H1 (cell line): ENCODE measurements at regions not wholly inside any gene's neighbourhood (a gene's known extent, or its start where the extent isn't known, plus 50 kb on each side); places are given as distances from the start of the nearest gene placed in this dataset.

Experiments
- CTCF ChIA-PET: fragments of 300-600 bp; sonication (Branson Sonifier 250); formaldehyde crosslinking; loops from one replicate; lab custom pipeline; 2021; ENCODE audit not compliant: partially characterized antibody; lab: Charles Lee
- POLR2A ChIA-PET: fragments of 300-600 bp; sonication (Branson Sonifier 250); formaldehyde crosslinking; loops from one replicate; lab custom pipeline; 2021; ENCODE audit warnings: inconsistent platforms; ENCODE audit not compliant: partially characterized antibody; lab: Charles Lee
- DNase-seq, 2 experiments: peaks; one replicate each; pipeline versions ENCODE4 v3.0.0 to v3.0.0-alpha.2; 2010 to 2022; ENCODE audit warnings: low spot score in 2 of 2, low read depth in 1 of 2, mixed read lengths in 1 of 2
- FAIRE-seq: peaks from 2 replicates; lab custom pipeline; 2011; peaks lifted over from hg19 to GRCh38; lab: Jason Lieb, UNC
- H2AFZ ChIP-seq: 2 replicates; pipeline ENCODE4 v1.8.1; 2012; ENCODE audit warnings: low read length, inconsistent platforms
- H2AK5ac ChIP-seq: 2 replicates; pipeline ENCODE4 v1.6.1; 2013; ENCODE audit warnings: low read depth, low read length
- H2BK120ac ChIP-seq: replicated peaks from 2 replicates; pipeline ENCODE3; 2013; ENCODE audit warnings: low read depth, low read length, inconsistent platforms
- H2BK12ac ChIP-seq: 2 replicates; pipeline ENCODE4 v1.6.1; 2013; ENCODE audit warnings: low read depth, low read length
- H2BK15ac ChIP-seq: 2 replicates; pipeline ENCODE4 v1.6.1; 2013; ENCODE audit warnings: low read length
- H2BK20ac ChIP-seq: 2 replicates; pipeline ENCODE4 v1.6.1; 2013; ENCODE audit warnings: low read length
- H2BK5ac ChIP-seq: 2 replicates; pipeline ENCODE4 v1.6.1; 2013; ENCODE audit warnings: low read depth, low read length
- H3K14ac ChIP-seq: 2 replicates; pipeline ENCODE4 v1.6.1; 2013; ENCODE audit warnings: inconsistent platforms; ENCODE audit not compliant: insufficient read length
- H3K18ac ChIP-seq: 2 replicates; pipeline ENCODE4 v1.6.1; 2013; ENCODE audit warnings: low read length; ENCODE audit errors: extremely low read depth
- H3K23ac ChIP-seq: 2 replicates; pipeline ENCODE4 v1.6.1; 2013; ENCODE audit warnings: inconsistent platforms; ENCODE audit not compliant: insufficient read length
- H3K23me2 ChIP-seq: 2 replicates; pipeline ENCODE4 v1.6.1; 2013; ENCODE audit warnings: low read depth, low read length
- H3K27ac ChIP-seq: 2 replicates; pipeline ENCODE4 v1.6.1; 2011; ENCODE audit warnings: low read depth, low read length, inconsistent platforms
- H3K27me3 ChIP-seq, 4 experiments: replicated peaks in 1 of 4; 1 replicate in 1 of 4; 2 replicates in 3 of 4; pipeline versions ENCODE4 v1.6.1 to v1.8.1; 2011 to 2013; ENCODE audit warnings: low read length in 3 of 4, mild to moderate bottlenecking in 3 of 4, inconsistent platforms in 2 of 4, mixed read lengths in 2 of 4, moderate library complexity in 1 of 4; ENCODE audit not compliant: control insufficient read depth in 3 of 4, insufficient read depth in 3 of 4; ENCODE audit errors: extremely low read depth in 1 of 4
- H3K36me3 ChIP-seq, 4 experiments: 2 replicates each; pipeline versions ENCODE4 v1.6.1 to v1.8.1; 2011 to 2013; ENCODE audit warnings: mild to moderate bottlenecking in 4 of 4, low read length in 3 of 4, moderate library complexity in 2 of 4, control low read depth in 1 of 4, inconsistent platforms in 1 of 4; ENCODE audit not compliant: insufficient read depth in 4 of 4, control insufficient read depth in 2 of 4
- H3K4ac ChIP-seq: replicated peaks from 2 replicates; pipeline ENCODE3; 2013; ENCODE audit warnings: low read length, low read depth, mixed read lengths, inconsistent platforms; ENCODE audit not compliant: insufficient read length
- H3K4me1 ChIP-seq, 4 experiments: replicated peaks in 1 of 4; 1 replicate in 1 of 4; 2 replicates in 3 of 4; pipeline versions ENCODE4 v1.6.1 to v1.8.1; 2011 to 2013; ENCODE audit warnings: low read length in 3 of 4, inconsistent platforms in 2 of 4, mixed read lengths in 1 of 4; ENCODE audit not compliant: insufficient read depth in 4 of 4, control insufficient read depth in 3 of 4
- H3K4me2 ChIP-seq, 2 experiments: 2 replicates each; pipeline versions ENCODE4 v1.6.1 to v1.8.1; 2011 to 2013; ENCODE audit warnings: low read depth in 2 of 2, low read length in 2 of 2, control low read depth in 1 of 2, inconsistent platforms in 1 of 2, mild to moderate bottlenecking in 1 of 2; ENCODE audit not compliant: insufficient read depth in 1 of 2
- H3K4me3 ChIP-seq, 4 experiments: fragments of 200-600, 300-600 bp in 1 of 4; sonication (generic), shearing (Covaris generic), sonication (Bioruptor Twin) in 1 of 4; 2 replicates each; pipeline versions ENCODE4 v1.5.1 to v1.8.1; 2011 to 2016; ENCODE audit warnings: low read length in 4 of 4, low read depth in 3 of 4, control low read depth in 2 of 4, inconsistent platforms in 2 of 4, mild to moderate bottlenecking in 2 of 4, mixed read lengths in 1 of 4, moderate library complexity in 1 of 4; ENCODE audit not compliant: insufficient read depth in 2 of 4; ENCODE audit errors: extremely low read depth in 1 of 4
- H3K56ac ChIP-seq: replicated peaks from 2 replicates; pipeline ENCODE3; 2013; ENCODE audit warnings: low read depth, mild to moderate bottlenecking, mixed read lengths, low read length, inconsistent platforms; ENCODE audit not compliant: insufficient read length
- H3K79me1 ChIP-seq: 2 replicates; pipeline ENCODE4 v1.6.1; 2013; ENCODE audit warnings: low read depth, low read length, control low read depth
- H3K79me2 ChIP-seq, 2 experiments: 2 replicates each; pipeline versions ENCODE4 v1.6.1 to v1.8.1; 2012 to 2013; ENCODE audit warnings: low read length in 2 of 2, mild to moderate bottlenecking in 2 of 2, inconsistent platforms in 1 of 2; ENCODE audit not compliant: insufficient read depth in 2 of 2, control insufficient read depth in 1 of 2
- H3K9ac ChIP-seq, 4 experiments: replicated peaks in 1 of 4; 1 replicate in 1 of 4; 2 replicates in 3 of 4; pipeline versions ENCODE4 v1.6.1 to v1.8.1; 2011 to 2013; ENCODE audit warnings: low read depth in 3 of 4, low read length in 3 of 4, control low read depth in 2 of 4, mild to moderate bottlenecking in 2 of 4, moderate library complexity in 2 of 4, inconsistent platforms in 1 of 4; ENCODE audit errors: extremely low read depth in 1 of 4
- H3K9me3 ChIP-seq, 2 experiments: 2 replicates each; pipeline versions ENCODE4 v1.6.1 to v1.8.1; 2012 to 2013; ENCODE audit warnings: mild to moderate bottlenecking in 2 of 2, moderate library complexity in 2 of 2, control low read depth in 1 of 2, inconsistent platforms in 1 of 2, low read depth in 1 of 2, low read length in 1 of 2, mixed read lengths in 1 of 2; ENCODE audit not compliant: insufficient read depth in 2 of 2
- H4K20me1 ChIP-seq, 2 experiments: replicated peaks in 1 of 2; 2 replicates each; pipeline versions ENCODE3 to v1.8.1; 2011 to 2013; ENCODE audit warnings: inconsistent platforms in 2 of 2, low read length in 2 of 2, mild to moderate bottlenecking in 1 of 2; ENCODE audit not compliant: insufficient read depth in 2 of 2, control insufficient read depth in 1 of 2
- H4K5ac ChIP-seq: 2 replicates; pipeline ENCODE4 v1.6.1; 2013; ENCODE audit warnings: low read length, low read depth, mixed read lengths, inconsistent platforms; ENCODE audit not compliant: insufficient read length
- H4K8ac ChIP-seq: 2 replicates; pipeline ENCODE4 v1.8.0; 2013; ENCODE audit warnings: mild to moderate bottlenecking, moderate library complexity, low read length, inconsistent platforms; ENCODE audit not compliant: insufficient read depth; ENCODE audit errors: extremely low read depth
- H4K91ac ChIP-seq: replicated peaks from 2 replicates; pipeline ENCODE3; 2013; ENCODE audit warnings: low read length, mixed read lengths, inconsistent platforms; ENCODE audit not compliant: insufficient read length
- RAD21 ChIP-seq, 2 experiments: IDR thresholded peaks in 1 of 2; conservative IDR thresholded peaks in 1 of 2; 2 replicates each; pipeline ENCODE4 v1.6.1; 2011; ENCODE audit warnings: low read depth in 2 of 2, low read length in 2 of 2, improper control_type of control experiment in 1 of 2, inconsistent platforms in 1 of 2, mild to moderate bottlenecking in 1 of 2, moderate library complexity in 1 of 2
- RFX5 ChIP-seq: IDR thresholded peaks from 2 replicates; pipeline ENCODE4 v1.6.1; 2011; ENCODE audit warnings: low read depth, low read length, improper control_type of control experiment, borderline replicate concordance
- WGBS, 2 experiments: shearing (Covaris generic) in 1 of 2; methylation state at CpG; one replicate each; pipeline versions ENCODE4 v1.1.6 to v1.1.7; 2013 to 2015; ENCODE audit warnings: low lambda C conversion rate in 2 of 2, mixed read lengths in 2 of 2, inconsistent platforms in 1 of 2, low coverage in 1 of 2, missing lambda C conversion rate in 1 of 2; ENCODE audit not compliant: insufficient replicate concordance in 2 of 2, insufficient coverage in 1 of 2, insufficient read length in 1 of 2; ENCODE audit errors: extremely low coverage in 1 of 2, missing lambda C conversion rate in 1 of 2; 5-methylcytosine and 5-hydroxymethylcytosine counted together

DNA sequence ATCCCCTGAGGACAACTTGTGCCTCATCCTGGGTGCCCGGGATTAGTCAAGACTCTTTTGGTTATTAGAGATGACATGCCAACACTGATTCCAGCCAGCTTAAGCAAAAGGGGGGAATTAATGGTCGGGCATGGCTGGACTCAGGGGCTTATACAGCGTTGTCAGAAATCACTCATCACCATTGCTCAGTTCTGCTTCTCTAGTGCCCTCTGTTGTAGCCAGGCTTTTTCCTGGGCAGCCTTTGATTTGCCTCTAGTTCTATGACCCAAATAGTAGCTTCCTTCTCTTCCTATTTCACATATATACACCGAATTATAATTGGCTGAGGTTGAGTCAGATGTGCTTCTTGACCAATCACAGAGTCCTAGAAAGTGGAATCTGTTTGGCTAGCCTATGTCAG is 192.0 kb upstream of the HABP2 start:
- Histone ChIP-seq H3K79me2 (no peaks in the 10 kb centered on the region), H3K27ac (no peak overlapping the region), H3K27me3 (no peaks in the 10 kb centered on the region; a peak in 1 of 7 replicates), H4K91ac (no peak overlapping the region), H3K4me3 (no peak overlapping the region), H3K56ac (no peak overlapping the region), H2BK120ac (no peak overlapping the region), H3K23ac (no peak overlapping the region), H3K36me3 (no peaks in the 10 kb centered on the region), H3K14ac (no peak overlapping the region), H4K8ac (no peak overlapping the region), H4K20me1 (no peaks in the 10 kb centered on the region), H3K18ac (no peak overlapping the region), H2AFZ (peak overlapping the region; percentile 49; the same call in 1 of the 2 replicates), H2BK12ac (no peak overlapping the region), H2BK5ac (no peak overlapping the region), H2AK5ac (no peak overlapping the region), H4K5ac (no peak overlapping the region), H3K4ac (no peak overlapping the region), H3K23me2 (no peaks in the 10 kb centered on the region), H3K4me2 (no peak overlapping the region), H2BK15ac (no peak overlapping the region), H3K79me1 (no peaks in the 10 kb centered on the region), H2BK20ac (no peak overlapping the region), H3K9me3 (peaks cover 0 to 4% of the 10 kb centered on the region in 2 experiments; a peak in 1 of 4 replicates), H3K4me1 (no peaks in the 10 kb centered on the region), H3K9ac (no peak overlapping the region)
- CTCF ChIA-PET, result interaction anchor here (0.9 to 2.0 kb wide), 8 partner anchors 8 to 214 kb away, joined by 3 to 6 read pairs (median 3); no protein-coding TSS in a partner anchor
- DNase-seq, result no peak
- WGBS, 2 experiments, result 89% methylated on average over 4 of the region's 4 CpGs; no CpG with 5 or more reads in 1 of the 2 experiments
- TF ChIP-seq RFX5 (no peak), RAD21 (IDR thresholded peaks at IDR 0.05 in 1 of 2, conservative IDR thresholded peaks at IDR 0.05 in 1 of 2; ENCODE audit: low read depth in 2 of 2, low read length in 2 of 2) (peak in 1 of 2 experiments; percentile 9; a peak in 1 of 4 replicates)
- POLR2A ChIA-PET, result no interaction called here
- no peak for FAIRE-seq
